ENCODE measurements at regions not wholly inside any gene's neighbourhood (a gene's known extent, or its start where the extent isn't known, plus 50 kb on each side); places are given as distances from the start of the nearest gene placed in this dataset.

GRCh38 chr16:64361753-64362152 is 760.1 kb downstream of the CDH11 start:
- TF ChIP-seq POLR2AphosphoS5 (IDR thresholded peaks at IDR 0.05) (no peak), POLR2A (IDR thresholded peaks at IDR 0.05) (no peak), EP300 (IDR thresholded peaks at IDR 0.05) (no peak)

Data from stomach (tissue), 4 donors.